Activated CD4-positive, alpha-beta T cell treated with anti-CD3 and anti-CD28 coated beads, Interleukin-2, amount 10 ng/mL, durations not matched to agents 7 days and 5 days (primary cell): ENCODE measurements at regions not wholly inside any gene's neighbourhood (a gene's known extent, or its start where the extent isn't known, plus 50 kb on each side); places are given as distances from the start of the nearest gene placed in this dataset.

Experiments
- CTCF ChIA-PET: fragments of 350-600 bp; sonication (Branson Sonifier 250); formaldehyde crosslinking; loops from one replicate; lab custom pipeline; 2021; ENCODE audit warnings: antibody characterized with exemption; lab: Charles Lee
- POLR2A ChIA-PET: fragments of 350-600 bp; sonication (Branson Sonifier 250); formaldehyde crosslinking; loops from one replicate; lab custom pipeline; 2021; ENCODE audit warnings: antibody characterized with exemption; lab: Charles Lee
- DNase-seq: peaks from one replicate; pipeline ENCODE4 v3.0.0-alpha.2; 2020
- H3K27ac Mint-ChIP-seq: one replicate; pipeline ENCODE4 v1.8.0; 2021; ENCODE audit warnings: mild to moderate bottlenecking, moderate library complexity, mixed read lengths
- H3K27me3 Mint-ChIP-seq: one replicate; pipeline ENCODE4 v1.8.0; 2021; ENCODE audit warnings: mixed read lengths
- H3K36me3 Mint-ChIP-seq: one replicate; pipeline ENCODE4 v1.8.0; 2021; ENCODE audit warnings: low read depth, mixed read lengths
- H3K4me1 Mint-ChIP-seq: one replicate; pipeline ENCODE4 v1.8.0; 2021; ENCODE audit warnings: mixed read lengths
- H3K4me3 Mint-ChIP-seq: one replicate; pipeline ENCODE4 v1.8.0; 2021; ENCODE audit warnings: mild to moderate bottlenecking, moderate library complexity, mixed read lengths
- H3K9me3 Mint-ChIP-seq: one replicate; pipeline ENCODE4 v1.8.0; 2021; ENCODE audit warnings: mixed read lengths

DNA sequence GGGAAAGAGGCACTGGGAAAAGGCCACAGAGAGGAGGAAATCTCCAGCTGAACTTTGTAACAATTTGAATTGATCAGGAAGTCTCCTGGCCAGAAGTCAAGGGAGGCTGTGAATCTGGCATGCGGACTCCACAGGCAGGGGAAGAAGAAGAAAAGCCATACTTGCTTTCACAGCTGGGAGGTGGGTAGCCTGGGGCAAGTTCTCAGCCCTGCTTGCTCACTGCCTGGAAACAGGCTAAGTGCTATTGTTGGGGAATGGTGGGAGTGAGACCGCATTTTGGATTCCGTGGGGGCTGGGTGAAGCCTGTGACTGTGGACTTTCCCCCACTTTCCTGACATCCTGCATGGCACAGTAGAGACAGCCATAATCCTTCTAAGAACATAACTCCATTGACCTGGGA lies 168.8 kb upstream of the CD96 start:
- Mint-ChIP-seq H3K4me1 (no peaks in the 10 kb centered on the region), H3K9me3 (peaks cover 26% of the 10 kb centered on the region), H3K36me3 (peaks cover 2% of the 10 kb centered on the region), H3K4me3 (no peak overlapping the region), H3K27me3 (no peaks in the 10 kb centered on the region), H3K27ac (no peak overlapping the region)
- DNase-seq = no peak
- CTCF ChIA-PET = no interaction called here
- POLR2A ChIA-PET = no interaction called here

DNA sequence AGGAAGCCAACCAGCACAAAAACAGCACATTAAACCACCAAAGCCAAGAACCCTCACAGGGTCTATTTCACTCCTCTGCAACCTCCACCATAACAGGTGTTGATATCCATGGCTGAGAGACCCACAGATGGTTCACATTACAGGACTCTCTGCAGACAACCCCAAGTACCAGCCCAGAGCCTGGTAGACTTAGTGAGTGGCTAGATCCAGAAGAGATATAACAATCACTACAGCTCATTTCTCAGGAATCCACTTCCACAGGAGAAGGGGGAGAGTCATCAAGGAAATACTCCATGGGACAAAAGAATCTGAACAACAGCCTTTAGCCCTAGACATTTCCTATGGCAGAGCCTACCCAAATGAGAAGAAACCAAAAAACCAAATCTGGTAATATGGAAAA lies 168.1 kb upstream of the CD96 start:
- Mint-ChIP-seq H3K4me3 (no peak overlapping the region), H3K27ac (no peak overlapping the region), H3K36me3 (peaks cover 2% of the 10 kb centered on the region), H3K4me1 (no peaks in the 10 kb centered on the region), H3K27me3 (no peaks in the 10 kb centered on the region), H3K9me3 (peaks cover 30% of the 10 kb centered on the region)
- ChIA-PET CTCF (no interaction called here), POLR2A (no interaction called here)
- no peak for DNase-seq

DNA sequence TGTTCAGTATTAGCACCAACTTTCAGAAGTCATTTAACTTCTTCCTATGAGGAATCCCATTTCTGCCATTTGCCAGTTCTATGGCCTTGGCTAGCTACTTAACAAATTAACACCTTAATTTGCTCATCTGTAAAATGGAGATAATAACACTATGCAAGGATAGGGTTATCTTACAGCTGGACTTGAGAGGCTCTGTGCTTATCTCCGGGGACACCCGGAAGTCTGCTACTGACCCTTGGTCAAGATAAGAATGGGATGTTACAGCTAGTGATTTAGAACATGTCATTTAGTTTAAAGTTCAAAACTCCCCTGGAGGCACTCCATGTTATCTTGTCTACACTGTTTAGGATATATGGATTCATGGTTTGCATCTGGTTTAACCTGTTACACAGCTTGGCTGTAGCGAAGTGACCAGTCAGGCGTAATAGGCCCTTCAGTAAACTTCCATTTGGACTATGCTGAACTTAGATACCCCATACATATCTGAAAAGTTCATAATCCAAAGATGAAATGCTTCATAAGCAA lies 156.0 kb upstream of the CD96 start:
- Mint-ChIP-seq H3K36me3 (no peaks in the 10 kb centered on the region), H3K27ac (no peak overlapping the region), H3K9me3 (peaks cover 10% of the 10 kb centered on the region), H3K4me3 (no peak overlapping the region), H3K27me3 (no peaks in the 10 kb centered on the region), H3K4me1 (no peaks in the 10 kb centered on the region)
- ChIA-PET CTCF (no interaction called here), POLR2A (no interaction called here)
- DNase-seq = no peak

DNA sequence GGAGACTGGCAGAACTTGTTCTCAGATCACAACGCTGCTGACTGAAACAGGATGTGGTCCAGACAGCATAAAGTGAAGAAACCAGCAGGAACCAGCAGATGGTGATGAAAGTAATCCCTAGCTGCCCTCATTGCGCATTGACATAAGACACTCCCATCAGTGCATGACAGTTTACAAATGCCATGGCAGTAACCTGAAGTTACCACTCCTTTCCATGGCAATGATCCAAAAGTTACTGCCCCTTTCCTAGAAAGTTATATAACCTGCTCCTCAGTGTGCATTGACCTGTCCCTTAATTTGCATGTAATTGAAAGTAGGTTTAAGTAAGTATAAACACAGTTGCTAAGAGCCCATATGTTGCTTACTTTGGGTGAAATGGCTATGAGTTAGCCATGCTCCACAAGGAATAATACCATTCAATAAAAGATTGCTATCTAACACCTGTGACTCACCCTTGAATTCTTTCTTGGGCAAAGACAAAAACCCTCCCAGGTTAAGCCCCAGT lies 149.1 kb upstream of the CD96 start:
- Mint-ChIP-seq H3K4me3 (no peak overlapping the region), H3K4me1 (peaks cover 16% of the 10 kb centered on the region)
- DNase-seq = peak; percentile 50

DNA sequence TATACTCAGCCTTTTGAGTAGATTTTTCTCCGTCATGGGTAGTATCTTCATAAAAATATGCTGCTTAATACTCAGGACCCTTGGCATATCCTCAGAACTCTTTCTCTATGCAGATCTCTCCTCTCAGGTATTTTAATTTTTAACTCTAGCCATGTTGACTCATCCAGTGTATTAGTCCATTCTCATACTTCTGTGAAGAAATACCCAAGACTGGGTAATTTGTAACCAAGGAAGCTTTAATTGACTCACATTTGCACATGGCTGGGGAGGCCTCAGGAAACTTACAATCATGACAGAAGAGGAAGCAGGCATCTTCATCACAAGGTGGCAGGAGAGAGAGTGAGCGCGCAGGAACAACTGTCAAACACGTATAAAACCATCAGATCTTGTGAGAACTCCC lies 129.3 kb upstream of the CD96 start:
- no peaks in the 10 kb centered on the region for H3K4me1 Mint-ChIP-seq
- no peak overlapping the region for H3K4me3 Mint-ChIP-seq
- H3K27me3 Mint-ChIP-seq = no peaks in the 10 kb centered on the region
- DNase-seq = no peak
- CTCF ChIA-PET = no interaction called here
- no peaks in the 10 kb centered on the region for H3K36me3 Mint-ChIP-seq
- POLR2A ChIA-PET = no interaction called here
- peaks cover 4% of the 10 kb centered on the region for H3K9me3 Mint-ChIP-seq
- no peak overlapping the region for H3K27ac Mint-ChIP-seq

More for the DNA sequence above, 149.1 kb upstream of the CD96 start:
- H3K9me3 Mint-ChIP-seq = peaks cover 30% of the 10 kb centered on the region
- H3K27me3 Mint-ChIP-seq = no peaks in the 10 kb centered on the region
- CTCF ChIA-PET = no interaction called here
- POLR2A ChIA-PET = no interaction called here
- peaks cover 10% of the 10 kb centered on the region for H3K36me3 Mint-ChIP-seq
- no peak overlapping the region for H3K27ac Mint-ChIP-seq

DNA sequence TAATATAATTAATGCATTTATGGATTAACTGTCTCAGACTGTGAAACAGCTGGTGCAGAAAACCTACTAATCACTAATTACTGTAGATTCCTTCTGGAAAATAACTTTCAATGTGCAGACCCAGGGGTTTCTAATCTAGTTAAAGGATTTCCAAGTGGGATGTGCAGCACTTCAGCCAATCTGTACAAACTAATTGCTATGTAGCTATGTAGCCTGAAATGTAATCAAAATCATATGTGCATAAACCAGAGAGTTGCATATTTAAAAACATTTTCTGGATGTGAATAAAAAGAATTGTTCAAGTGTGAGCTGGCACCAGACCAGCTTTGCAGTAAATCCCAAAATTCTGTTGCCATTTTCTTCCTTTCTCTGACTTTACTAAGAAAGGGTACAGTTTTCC lies 127.5 kb upstream of the CD96 start:
- no peak for DNase-seq
- H3K27ac Mint-ChIP-seq = no peak overlapping the region
- H3K27me3 Mint-ChIP-seq = no peaks in the 10 kb centered on the region
- ChIA-PET CTCF (interaction anchor here (0.7 kb wide), 1 partner anchor 890 kb away, joined by 4 read pairs; no protein-coding TSS in a partner anchor), POLR2A (no interaction called here)
- H3K36me3 Mint-ChIP-seq = no peaks in the 10 kb centered on the region
- H3K4me1 Mint-ChIP-seq = no peaks in the 10 kb centered on the region
- H3K9me3 Mint-ChIP-seq = peaks cover 4% of the 10 kb centered on the region
- no peak overlapping the region for H3K4me3 Mint-ChIP-seq

DNA sequence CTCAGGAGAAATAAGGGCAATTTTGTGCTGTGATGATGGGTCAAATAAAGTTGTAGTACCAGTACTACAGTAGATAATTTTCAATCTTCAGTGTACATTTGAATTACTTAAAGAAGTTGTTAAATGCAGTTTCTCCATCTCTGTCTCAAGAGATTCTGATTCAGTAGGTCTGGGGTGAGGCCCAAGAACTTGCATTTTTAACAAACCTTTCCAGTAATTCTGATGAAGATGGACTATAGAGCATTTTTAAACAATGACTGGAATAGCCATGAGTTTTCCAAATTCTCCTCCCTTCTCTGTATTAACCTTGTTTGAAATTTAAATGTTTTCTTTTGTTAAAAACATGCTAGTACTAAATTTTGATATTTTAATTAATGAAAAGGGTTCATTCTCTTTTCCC lies 127.0 kb upstream of the CD96 start:
- Mint-ChIP-seq H3K4me3 (no peak overlapping the region), H3K9me3 (peaks cover 4% of the 10 kb centered on the region), H3K27ac (no peak overlapping the region), H3K4me1 (no peaks in the 10 kb centered on the region), H3K36me3 (no peaks in the 10 kb centered on the region), H3K27me3 (no peaks in the 10 kb centered on the region)
- POLR2A ChIA-PET = no interaction called here
- CTCF ChIA-PET = interaction anchor here (0.7 kb wide), 1 partner anchor 889 kb away, joined by 4 read pairs; no protein-coding TSS in a partner anchor
- no peak for DNase-seq

DNA sequence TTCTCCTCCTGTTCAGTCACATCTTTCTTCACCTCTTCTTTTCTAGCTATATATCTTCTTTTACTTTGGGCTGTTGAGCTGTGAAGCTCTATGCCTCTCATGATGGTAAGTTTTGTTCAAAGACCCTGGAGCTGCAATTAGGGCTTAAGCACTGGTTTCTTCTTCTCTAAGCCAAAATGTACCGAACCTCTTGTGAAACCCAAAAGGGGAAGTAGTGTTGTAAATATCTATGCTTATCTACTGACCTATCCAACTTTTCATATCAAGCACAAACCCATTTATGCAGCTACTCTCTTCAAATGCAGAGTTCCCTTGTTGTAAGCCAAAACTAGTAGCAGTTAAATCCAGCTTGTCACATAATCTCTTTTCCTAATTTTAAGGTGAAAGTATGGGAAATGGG lies 123.6 kb upstream of the CD96 start:
- Mint-ChIP-seq H3K36me3 (no peaks in the 10 kb centered on the region), H3K4me3 (no peak overlapping the region), H3K4me1 (no peaks in the 10 kb centered on the region), H3K27ac (no peak overlapping the region), H3K27me3 (no peaks in the 10 kb centered on the region), H3K9me3 (peaks cover 4% of the 10 kb centered on the region)
- DNase-seq = no peak
- ChIA-PET POLR2A (no interaction called here), CTCF (interaction anchor here (1.1 kb wide), 1 partner anchor 50 kb away, joined by 4 read pairs; no protein-coding TSS in a partner anchor)

DNA sequence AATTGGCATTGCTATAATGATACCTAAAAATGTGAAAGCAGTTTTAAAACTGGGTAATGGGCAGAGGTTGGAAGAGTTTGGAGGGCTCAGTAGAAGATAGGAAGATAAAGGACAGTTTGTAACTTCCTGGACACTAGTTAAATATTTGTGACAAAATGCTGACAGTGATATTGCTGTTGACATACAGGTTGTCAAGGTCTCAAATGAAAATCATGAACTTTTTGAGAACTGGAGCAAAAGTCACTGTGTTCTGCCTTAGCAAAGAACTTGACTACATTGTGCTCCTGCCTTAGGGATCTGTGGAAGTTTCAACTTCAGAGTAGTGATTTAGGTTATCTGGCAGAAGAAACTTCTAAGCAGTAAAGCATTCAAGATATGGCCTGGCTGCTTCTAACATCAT lies 113.7 kb upstream of the CD96 start:
- CTCF ChIA-PET = no interaction called here
- peaks cover 10% of the 10 kb centered on the region for H3K9me3 Mint-ChIP-seq

DNA sequence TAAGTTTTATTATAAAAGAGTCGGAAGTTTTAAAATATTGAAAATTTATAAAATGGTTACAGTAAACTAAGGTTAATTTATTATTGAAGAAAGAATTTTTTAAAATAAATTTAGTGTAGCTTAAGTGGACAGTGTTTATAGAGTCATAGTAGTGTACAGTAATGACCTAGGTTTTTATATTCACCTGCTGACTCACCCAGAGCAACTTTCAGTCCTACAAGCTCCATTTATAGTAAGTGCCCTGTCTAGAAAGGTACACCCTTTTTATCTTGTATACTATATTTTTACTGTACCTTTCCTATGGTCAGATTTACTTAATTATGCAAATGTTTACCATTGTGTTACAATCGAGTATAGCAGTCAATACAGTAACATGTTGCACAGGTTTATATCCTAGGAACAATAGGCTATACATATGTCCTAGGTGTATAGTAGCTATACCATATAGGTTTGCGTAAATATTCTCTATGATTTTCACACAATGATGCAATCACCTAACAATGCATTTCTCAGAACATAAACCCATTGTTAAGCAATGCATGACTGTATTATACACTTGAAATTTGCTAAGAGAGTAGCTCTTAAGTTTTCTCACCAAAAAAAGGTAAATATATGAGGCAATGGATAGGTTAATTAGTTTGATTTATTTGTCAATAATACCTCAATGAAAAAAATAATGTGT lies 106.9 kb upstream of the CD96 start:
- CTCF ChIA-PET = no interaction called here
- POLR2A ChIA-PET = no interaction called here
- no peak overlapping the region for H3K4me3 Mint-ChIP-seq

More for the DNA sequence above, 113.7 kb upstream of the CD96 start:
- Mint-ChIP-seq H3K36me3 (no peaks in the 10 kb centered on the region), H3K27ac (no peak overlapping the region), H3K4me3 (no peak overlapping the region), H3K4me1 (no peaks in the 10 kb centered on the region), H3K27me3 (no peaks in the 10 kb centered on the region)
- POLR2A ChIA-PET = no interaction called here
- DNase-seq = no peak

DNA sequence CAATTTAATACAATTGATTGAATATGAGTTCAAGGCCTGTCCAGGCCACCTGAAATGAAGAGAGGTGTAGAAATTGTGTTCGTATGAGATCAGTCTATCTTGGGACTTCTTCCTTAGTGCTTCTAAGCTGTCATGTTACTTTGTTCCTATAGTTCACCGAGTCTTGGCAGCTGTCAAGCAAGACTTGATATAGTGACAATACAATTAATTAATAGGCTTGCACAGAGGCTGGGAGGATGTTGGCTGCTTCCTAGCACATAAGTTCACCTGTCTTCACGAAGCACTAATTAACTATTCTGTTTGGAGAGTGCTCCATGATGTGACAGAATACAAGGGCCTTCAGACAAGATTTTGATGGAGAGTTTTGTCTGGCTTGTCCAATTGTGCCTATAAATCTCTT lies 103.7 kb upstream of the CD96 start:
- POLR2A ChIA-PET = no interaction called here
- CTCF ChIA-PET = interaction anchor here (1.6 kb wide), 1 partner anchor 9 kb away, joined by 6 read pairs; no protein-coding TSS in a partner anchor

More for the DNA sequence above, 106.9 kb upstream of the CD96 start:
- Mint-ChIP-seq H3K9me3 (no peaks in the 10 kb centered on the region), H3K27me3 (no peaks in the 10 kb centered on the region), H3K36me3 (no peaks in the 10 kb centered on the region), H3K27ac (no peak overlapping the region), H3K4me1 (no peaks in the 10 kb centered on the region)
- no peak for DNase-seq

DNA sequence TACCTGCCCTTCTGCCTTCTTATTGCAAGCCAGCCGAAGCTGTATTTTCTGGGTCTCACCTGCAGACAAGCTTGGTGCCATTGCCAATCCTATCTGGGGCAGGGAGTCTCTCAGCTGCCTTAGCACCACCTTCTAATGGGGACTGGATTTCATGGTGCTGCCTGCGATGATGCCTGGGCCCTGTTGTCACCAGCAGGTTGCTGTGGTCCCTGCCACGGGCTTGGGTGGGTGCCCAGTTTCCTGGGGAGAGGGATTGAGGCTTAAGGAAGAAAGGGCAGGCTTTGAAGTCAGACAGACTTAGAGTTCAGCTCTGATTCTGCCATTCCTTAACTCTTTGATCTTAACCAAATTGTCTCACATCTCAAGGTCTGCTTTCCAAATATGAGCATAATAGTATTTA lies 87.4 kb upstream of the CD96 start:
- DNase-seq = no peak
- POLR2A ChIA-PET = no interaction called here
- Mint-ChIP-seq H3K9me3 (peaks cover 3% of the 10 kb centered on the region), H3K36me3 (no peaks in the 10 kb centered on the region), H3K27me3 (no peaks in the 10 kb centered on the region), H3K27ac (no peak overlapping the region), H3K4me1 (peaks cover 4% of the 10 kb centered on the region), H3K4me3 (no peak overlapping the region)
- CTCF ChIA-PET = interaction anchor here (0.6 kb wide), 1 partner anchor 87 kb away, joined by 3 read pairs; no protein-coding TSS in a partner anchor

More for the DNA sequence above, 103.7 kb upstream of the CD96 start:
- Mint-ChIP-seq H3K36me3 (no peaks in the 10 kb centered on the region), H3K27me3 (no peaks in the 10 kb centered on the region), H3K9me3 (no peaks in the 10 kb centered on the region), H3K4me1 (no peaks in the 10 kb centered on the region), H3K27ac (no peak overlapping the region), H3K4me3 (no peak overlapping the region)
- no peak for DNase-seq

DNA sequence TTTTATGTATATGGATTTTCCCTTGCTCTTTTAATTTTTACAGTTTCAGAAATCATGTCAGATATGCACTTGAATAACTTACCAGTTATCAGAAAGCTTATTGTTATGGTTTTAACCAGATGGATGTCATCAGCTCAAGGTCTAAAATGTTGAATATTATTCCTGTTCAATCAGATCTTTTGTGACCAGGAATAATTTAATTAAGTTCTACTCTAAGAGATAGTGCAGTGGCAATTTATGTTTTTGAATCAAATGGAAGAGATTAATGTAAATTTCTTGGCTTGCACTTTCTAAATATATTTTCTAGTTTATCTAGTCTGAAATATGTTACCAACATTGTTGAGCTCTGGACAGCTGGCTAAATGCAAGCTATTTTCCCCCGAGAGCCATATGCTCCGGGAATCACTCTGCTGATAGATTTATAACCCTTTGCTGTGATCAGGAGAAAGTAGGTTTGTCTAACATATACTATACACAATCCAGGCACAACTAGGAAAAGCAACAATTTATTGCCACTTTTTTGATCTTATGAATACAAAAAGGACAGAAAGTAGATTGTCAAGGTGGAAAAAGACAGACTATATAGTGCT lies 76.8 kb upstream of the CD96 start:
- no peak for DNase-seq
- ChIA-PET CTCF (no interaction called here), POLR2A (no interaction called here)
- Mint-ChIP-seq H3K27me3 (peaks cover 6% of the 10 kb centered on the region), H3K9me3 (peaks cover 2% of the 10 kb centered on the region), H3K4me3 (no peak overlapping the region), H3K27ac (no peak overlapping the region), H3K4me1 (no peaks in the 10 kb centered on the region), H3K36me3 (no peaks in the 10 kb centered on the region)
